ENCODE measurements at regions not wholly inside any gene's neighbourhood (a gene's known extent, or its start where the extent isn't known, plus 50 kb on each side); places are given as distances from the start of the nearest gene placed in this dataset.

DNA sequence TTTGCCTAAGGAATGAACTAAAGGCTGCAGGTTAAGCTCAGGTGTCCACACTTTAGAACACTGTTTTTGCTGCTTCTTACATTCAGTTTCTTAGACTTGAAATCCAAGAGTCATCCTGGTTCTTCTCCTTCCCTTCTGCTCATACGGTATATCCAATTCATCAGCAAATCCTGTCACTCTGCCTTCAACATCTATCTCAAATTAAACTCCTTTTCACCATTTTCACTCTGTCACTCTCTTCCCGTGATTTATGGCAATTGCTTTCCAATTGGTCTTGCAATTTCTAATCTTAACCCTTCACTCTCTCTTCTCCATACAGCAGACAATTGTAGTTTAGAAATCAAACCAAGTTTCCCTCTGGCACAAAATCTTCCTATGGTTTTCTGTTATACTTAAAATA, 182.9 kb downstream of the MRPS30 start:
- no peak for TF ChIP-seq YY1 (IDR thresholded peaks at IDR 0.05; ENCODE audit: insufficient read depth, insufficient read length)
- TF ChIP-seq ZNF274 (IDR thresholded peaks at IDR 0.05; ENCODE audit: low read depth, low read length), result no peak

All from NT2/D1 (cell line).